Cardiac muscle cell (in vitro differentiated cells and primary cell): ENCODE measurements at regions not wholly inside any gene's neighbourhood (a gene's known extent, or its start where the extent isn't known, plus 50 kb on each side); places are given as distances from the start of the nearest gene placed in this dataset.

Source experiments
- DNase-seq, 2 donors: peaks; one replicate each; pipeline versions ENCODE4 v3.0.0 to v3.0.0-alpha.2; 2010 to 2017; ENCODE audit warnings: low read depth in 1 of 2, low spot score in 1 of 2
- H3K27ac ChIP-seq: fragments of 200-600 bp; sonication (generic); 2 replicates; pipeline ENCODE4 v1.5.1; 2016
- H3K27me3 ChIP-seq: fragments of 200-600 bp; sonication (generic); 2 replicates; pipeline ENCODE4 v1.6.0; 2016; ENCODE audit warnings: control low read depth
- H3K36me3 ChIP-seq: fragments of 200-600 bp; sonication (generic); 2 replicates; pipeline ENCODE4 v1.5.1; 2016; ENCODE audit warnings: control low read depth
- H3K4me1 ChIP-seq: fragments of 200-600 bp; sonication (generic); 2 replicates; pipeline ENCODE4 v1.8.1; 2017; ENCODE audit warnings: low read depth, mild to moderate bottlenecking, mixed run types
- H3K4me3 ChIP-seq: fragments of 200-600 bp; sonication (generic); 2 replicates; pipeline ENCODE4 v1.5.1; 2016; ENCODE audit warnings: mild to moderate bottlenecking
- H3K9me3 ChIP-seq: fragments of 200-600 bp; sonication (generic); 2 replicates; pipeline ENCODE4 v1.5.1; 2017; ENCODE audit warnings: low read depth, mild to moderate bottlenecking, control low read depth
- CTCF ChIP-seq: IDR thresholded peaks from 2 replicates; pipeline ENCODE4 v1.5.1; 2012; ENCODE audit warnings: low read depth, mild to moderate bottlenecking, low read length

- Histone ChIP-seq H3K27ac (no peak overlapping the region), H3K9me3 (no peaks in the 10 kb centered on the region), H3K4me1 (no peaks in the 10 kb centered on the region), H3K4me3 (no peak overlapping the region), H3K27me3 (peaks cover 47% of the 10 kb centered on the region), H3K36me3 (no peaks in the 10 kb centered on the region)
- DNase-seq = no peak
- no peak for TF ChIP-seq CTCF
Observed at GRCh38 chr19:28027116-28027515, 1185.8 kb downstream of the UQCRFS1 start.

GRCh38 chr19:28026636-28027035 is 1186.3 kb downstream of the UQCRFS1 start:
- Histone ChIP-seq H3K4me1 (no peaks in the 10 kb centered on the region), H3K4me3 (no peak overlapping the region), H3K27ac (no peak overlapping the region), H3K36me3 (no peaks in the 10 kb centered on the region), H3K9me3 (no peaks in the 10 kb centered on the region), H3K27me3 (peaks cover 52% of the 10 kb centered on the region)
- no peak for TF ChIP-seq CTCF
- no peak for DNase-seq

- no peak for TF ChIP-seq CTCF
- H3K9me3 ChIP-seq = no peaks in the 10 kb centered on the region
- no peaks in the 10 kb centered on the region for H3K36me3 ChIP-seq
- no peak for DNase-seq
- H3K4me3 ChIP-seq = no peak overlapping the region
- no peak overlapping the region for H3K27ac ChIP-seq
- H3K27me3 ChIP-seq = peaks cover 58% of the 10 kb centered on the region
- no peaks in the 10 kb centered on the region for H3K4me1 ChIP-seq
Observed at GRCh38 chr19:28024920-28025319, 1188.0 kb downstream of the UQCRFS1 start.

GRCh38 chr19:28023064-28023463 is 1189.9 kb downstream of the UQCRFS1 start:
- peak in 1 of 2 donors; percentile 16 for DNase-seq
- no peaks in the 10 kb centered on the region for H3K9me3 ChIP-seq
- TF ChIP-seq CTCF = no peak
- H3K4me3 ChIP-seq = no peak overlapping the region
- H3K27ac ChIP-seq = no peak overlapping the region
- peaks cover 6% of the 10 kb centered on the region for H3K4me1 ChIP-seq
- no peaks in the 10 kb centered on the region for H3K36me3 ChIP-seq
- H3K27me3 ChIP-seq = peaks cover 58% of the 10 kb centered on the region

GRCh38 chr19:28022506-28022905 is 1190.4 kb downstream of the UQCRFS1 start:
- TF ChIP-seq CTCF = no peak
- Histone ChIP-seq H3K27me3 (peaks cover 64% of the 10 kb centered on the region), H3K4me1 (peaks cover 6% of the 10 kb centered on the region), H3K9me3 (no peaks in the 10 kb centered on the region), H3K4me3 (no peak overlapping the region), H3K36me3 (no peaks in the 10 kb centered on the region), H3K27ac (no peak overlapping the region)
- DNase-seq = no peak
